Endothelial cell of umbilical vein (primary cell): ENCODE measurements at regions not wholly inside any gene's neighbourhood (a gene's known extent, or its start where the extent isn't known, plus 50 kb on each side); places are given as distances from the start of the nearest gene placed in this dataset.

Experiments used
- BruUV-seq: library from RNA; stranded (reverse); fragments of 400-500 nt; replicated peaks from 2 replicates; lab custom pipeline; 2021; lab: Mats Ljungman, UMichigan
- CTCF ChIA-PET: fragments of 300-600, 350-600 bp; sonication (Branson Sonifier 250); formaldehyde crosslinking; loops from one replicate; lab custom pipeline; 2021; ENCODE audit warnings: antibody characterized with exemption, inconsistent platforms; lab: Charles Lee
- POLR2A ChIA-PET: fragments of 300-600, 350-600 bp; sonication (Branson Sonifier 250); formaldehyde crosslinking; loops from one replicate; lab custom pipeline; 2021; ENCODE audit warnings: antibody characterized with exemption, inconsistent platforms; lab: Charles Lee
- DNase-seq: peaks from one replicate; pipeline ENCODE4 v3.0.0-alpha.2; 2011; ENCODE audit warnings: low read depth, low spot score
- FAIRE-seq: peaks from 2 replicates; lab custom pipeline; 2011; peaks lifted over from hg19 to GRCh38; lab: Jason Lieb, UNC
- H2AFZ ChIP-seq: 2 replicates; pipeline ENCODE4 v1.6.0; 2012; ENCODE audit warnings: low read depth, low read length, control low read depth, inconsistent platforms
- H3K27ac ChIP-seq: 2 replicates; pipeline ENCODE4 v1.5.1; 2011; ENCODE audit warnings: low read depth, mild to moderate bottlenecking, control low read depth, low read length, moderate library complexity; ENCODE audit not compliant: insufficient read depth
- H3K27me3 ChIP-seq, 2 experiments: 2 replicates each; pipeline versions ENCODE4 v1.6.0 to v1.6.1; 2011; ENCODE audit warnings: low read length in 2 of 2, mixed read lengths in 1 of 2; ENCODE audit not compliant: control insufficient read depth in 2 of 2, insufficient read depth in 2 of 2
- H3K36me3 ChIP-seq, 2 experiments: 2 replicates in 1 of 2; 3 replicates in 1 of 2; pipeline ENCODE4 v1.5.1; 2011; ENCODE audit warnings: low read length in 2 of 2, mild to moderate bottlenecking in 1 of 2, moderate library complexity in 1 of 2; ENCODE audit not compliant: control insufficient read depth in 2 of 2, insufficient read depth in 2 of 2; ENCODE audit errors: extremely low read depth in 1 of 2
- H3K4me1 ChIP-seq: 3 replicates; pipeline ENCODE4 v1.5.1; 2011; ENCODE audit warnings: mild to moderate bottlenecking, low read length; ENCODE audit not compliant: control insufficient read depth, insufficient read depth; ENCODE audit errors: extremely low read depth
- H3K4me2 ChIP-seq: 2 replicates; pipeline ENCODE4 v1.6.1; 2011; ENCODE audit warnings: low read length, control low read depth, mixed read lengths; ENCODE audit not compliant: insufficient read depth
- H3K4me3 ChIP-seq, 3 experiments: fragments of 200-600 bp in 1 of 3; sonication (generic), shearing (Covaris generic) in 1 of 3; replicated peaks in 1 of 3; 2 replicates each; pipeline ENCODE4 v1.5.1; 2011 to 2016; ENCODE audit warnings: control low read depth in 3 of 3, low read length in 3 of 3, mild to moderate bottlenecking in 2 of 3, inconsistent platforms in 1 of 3, low read depth in 1 of 3, moderate library complexity in 1 of 3; ENCODE audit not compliant: insufficient read depth in 1 of 3
- H3K79me2 ChIP-seq: 2 replicates; pipeline ENCODE4 v1.6.0; 2012; ENCODE audit warnings: low read length, inconsistent platforms; ENCODE audit not compliant: control insufficient read depth, insufficient read depth
- H3K9ac ChIP-seq: replicated peaks from 2 replicates; pipeline ENCODE3; 2011; ENCODE audit warnings: low read length, control low read depth; ENCODE audit not compliant: insufficient read depth; ENCODE audit errors: extremely low read depth
- H3K9me1 ChIP-seq: replicated peaks from 3 replicates; pipeline ENCODE4 v1.6.0; 2011; ENCODE audit warnings: mild to moderate bottlenecking, low read length; ENCODE audit not compliant: control insufficient read depth, insufficient read depth; ENCODE audit errors: extremely low read depth
- H3K9me3 ChIP-seq: replicated peaks from 2 replicates; pipeline ENCODE4 v1.5.1; 2012; ENCODE audit warnings: low read length, inconsistent platforms; ENCODE audit not compliant: control insufficient read depth, insufficient read depth
- H4K20me1 ChIP-seq: replicated peaks from 2 replicates; pipeline ENCODE3; 2011; ENCODE audit warnings: mild to moderate bottlenecking, low read length; ENCODE audit not compliant: control insufficient read depth, insufficient read depth; ENCODE audit errors: extremely low read depth
- EZH2 ChIP-seq: IDR thresholded peaks from 2 replicates; pipeline ENCODE4 v1.6.1; 2012; ENCODE audit warnings: borderline replicate concordance, low read depth, mild to moderate bottlenecking, moderate library complexity, low read length, inconsistent platforms; ENCODE audit not compliant: severe bottlenecking
- FOS ChIP-seq: IDR thresholded peaks from 2 replicates; pipeline ENCODE4 v1.6.1; 2011; ENCODE audit warnings: mild to moderate bottlenecking, low read length, moderate library complexity, borderline replicate concordance; ENCODE audit not compliant: insufficient read depth
- GATA2 ChIP-seq: IDR thresholded peaks from 2 replicates; pipeline ENCODE4 v1.7.0; 2011; ENCODE audit warnings: low read depth, mild to moderate bottlenecking, moderate library complexity, mixed read lengths, low read length; ENCODE audit not compliant: insufficient read length, insufficient read depth
- JUN ChIP-seq: IDR thresholded peaks from 2 replicates; pipeline ENCODE4 v1.6.1; 2011; ENCODE audit warnings: borderline replicate concordance, low read depth; ENCODE audit not compliant: insufficient read length, insufficient read depth
- MYC ChIP-seq: IDR thresholded peaks from one replicate; pipeline ENCODE4 v1.6.1; 2011; ENCODE audit warnings: mild to moderate bottlenecking, low read depth, low read length
- POLR2A ChIP-seq: IDR thresholded peaks from 2 replicates; pipeline ENCODE4 v1.6.1; 2012; ENCODE audit warnings: low read depth, mild to moderate bottlenecking, control low read depth, low read length
- POLR2AphosphoS5 ChIP-seq: IDR thresholded peaks from 2 replicates; pipeline ENCODE4 v1.6.1; 2012; ENCODE audit warnings: low read depth, mild to moderate bottlenecking, control low read depth, low read length, moderate library complexity; ENCODE audit not compliant: insufficient read depth
- dilution Hi-C: fragments of 300-500 bp; cut with MboI; formaldehyde crosslinking; loops from one replicate; pipeline ENCODE4 v1.15.0; 2019; ENCODE audit warnings: low sequenced_read_pairs; ENCODE audit not compliant: extremely low pct_ligation_motif_present
- intact Hi-C: fragments of 100-400 bp; cut with micrococcal nuclease; formaldehyde crosslinking; loops from one replicate; pipeline ENCODE4 v1.10.0; 2022
- TF ChIP-seq, protein P1 (sequence below): IDR thresholded peaks from 2 replicates; pipeline ENCODE4 v1.6.1; 2011; ENCODE audit not compliant: insufficient read depth, insufficient read length
- TF ChIP-seq, protein P2 (sequence below), 2 donors: IDR thresholded peaks; 1 replicate in 1 of 2; 2 replicates in 1 of 2; pipeline ENCODE4 v1.5.1; 2011; ENCODE audit warnings: low read length in 2 of 2, mild to moderate bottlenecking in 2 of 2, moderate library complexity in 2 of 2, control low read depth in 1 of 2, inconsistent platforms in 1 of 2, low read depth in 1 of 2; ENCODE audit not compliant: insufficient read depth in 1 of 2; ENCODE audit errors: extremely low read depth in 1 of 2

DNA sequence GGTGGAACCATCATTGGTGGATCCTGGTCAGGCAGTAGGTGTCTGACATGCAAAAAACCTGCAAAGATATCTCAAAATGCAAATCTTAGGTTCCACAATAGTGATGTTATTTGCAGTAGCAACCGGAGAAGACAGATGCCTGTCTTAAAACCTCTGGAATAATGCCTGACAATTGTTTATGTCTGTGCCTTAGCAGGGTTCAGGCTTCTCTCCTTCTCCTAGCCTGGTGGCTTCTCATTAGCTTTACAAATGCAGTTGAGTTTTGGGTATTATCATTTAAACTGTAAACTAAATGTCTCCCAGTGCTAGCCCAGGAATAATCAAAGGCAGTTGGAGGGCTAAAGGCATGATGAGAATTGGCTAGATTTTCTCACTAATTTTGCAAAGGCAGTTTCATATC is 146.3 kb upstream of the NRG3 start:
- ChIA-PET CTCF (no interaction called here), POLR2A (no interaction called here)
- Histone ChIP-seq H2AFZ (no peak overlapping the region), H3K4me3 (no peak overlapping the region), H3K9me1 (no peaks in the 10 kb centered on the region), H3K27me3 (no peaks in the 10 kb centered on the region), H3K27ac (no peak overlapping the region), H3K9me3 (no peaks in the 10 kb centered on the region), H3K36me3 (no peaks in the 10 kb centered on the region), H4K20me1 (no peaks in the 10 kb centered on the region), H3K9ac (no peak overlapping the region), H3K4me1 (no peaks in the 10 kb centered on the region), H3K4me2 (no peak overlapping the region), H3K79me2 (no peaks in the 10 kb centered on the region)
- TF ChIP-seq, protein P1, sequence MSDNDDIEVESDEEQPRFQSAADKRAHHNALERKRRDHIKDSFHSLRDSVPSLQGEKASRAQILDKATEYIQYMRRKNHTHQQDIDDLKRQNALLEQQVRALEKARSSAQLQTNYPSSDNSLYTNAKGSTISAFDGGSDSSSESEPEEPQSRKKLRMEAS, result no peak
- TF ChIP-seq, protein P2, sequence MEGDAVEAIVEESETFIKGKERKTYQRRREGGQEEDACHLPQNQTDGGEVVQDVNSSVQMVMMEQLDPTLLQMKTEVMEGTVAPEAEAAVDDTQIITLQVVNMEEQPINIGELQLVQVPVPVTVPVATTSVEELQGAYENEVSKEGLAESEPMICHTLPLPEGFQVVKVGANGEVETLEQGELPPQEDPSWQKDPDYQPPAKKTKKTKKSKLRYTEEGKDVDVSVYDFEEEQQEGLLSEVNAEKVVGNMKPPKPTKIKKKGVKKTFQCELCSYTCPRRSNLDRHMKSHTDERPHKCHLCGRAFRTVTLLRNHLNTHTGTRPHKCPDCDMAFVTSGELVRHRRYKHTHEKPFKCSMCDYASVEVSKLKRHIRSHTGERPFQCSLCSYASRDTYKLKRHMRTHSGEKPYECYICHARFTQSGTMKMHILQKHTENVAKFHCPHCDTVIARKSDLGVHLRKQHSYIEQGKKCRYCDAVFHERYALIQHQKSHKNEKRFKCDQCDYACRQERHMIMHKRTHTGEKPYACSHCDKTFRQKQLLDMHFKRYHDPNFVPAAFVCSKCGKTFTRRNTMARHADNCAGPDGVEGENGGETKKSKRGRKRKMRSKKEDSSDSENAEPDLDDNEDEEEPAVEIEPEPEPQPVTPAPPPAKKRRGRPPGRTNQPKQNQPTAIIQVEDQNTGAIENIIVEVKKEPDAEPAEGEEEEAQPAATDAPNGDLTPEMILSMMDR (IDR thresholded peaks at IDR 0.05; ENCODE audit: extremely low read depth in 1 of 2, insufficient read depth in 1 of 2, low read depth in 1 of 2, low read length in 2 of 2), result no peak
- TF ChIP-seq GATA2 (no peak), FOS (no peak), JUN (no peak), POLR2A (no peak), EZH2 (no peak), POLR2AphosphoS5 (no peak), MYC (no peak)
- intact Hi-C loops (no loop called here), dilution Hi-C loops (no loop called here)
- FAIRE-seq (no peak), DNase-seq (no peak)
- no TSS peak for BruUV-seq
